GM21367 (cell line): ENCODE measurements at regions not wholly inside any gene's neighbourhood (a gene's known extent, or its start where the extent isn't known, plus 50 kb on each side); places are given as distances from the start of the nearest gene placed in this dataset.

ENCODE experiments used
- ATAC-seq: cut with Tn5 transposase; IDR thresholded peaks from one replicate; pipeline ENCODE4 v1.9.1; 2021; ENCODE audit not compliant: unreplicated experiment

- ATAC-seq: no peak
These were observed 710.6 kb upstream of the TMEM132C start for GRCh38 chr12:127556231-127556886.

- no peak for ATAC-seq
These were observed 708.6 kb upstream of the TMEM132C start for GRCh38 chr12:127558361-127558760.

- no peak for ATAC-seq
These were observed 707.5 kb upstream of the TMEM132C start for GRCh38 chr12:127559349-127560040.

- no peak for ATAC-seq
These were observed 706.9 kb upstream of the TMEM132C start for GRCh38 chr12:127560041-127560478.

- ATAC-seq: no peak
These were observed 704.2 kb upstream of the TMEM132C start for GRCh38 chr12:127562816-127563215.

- no peak for ATAC-seq
These were observed 701.7 kb upstream of the TMEM132C start for GRCh38 chr12:127565241-127565640.

- no peak for ATAC-seq
These were observed 699.4 kb upstream of the TMEM132C start for GRCh38 chr12:127567531-127567930.

- no peak for ATAC-seq
These were observed 696.6 kb upstream of the TMEM132C start for GRCh38 chr12:127570387-127570786.

- no peak for ATAC-seq
These were observed 696.1 kb upstream of the TMEM132C start for GRCh38 chr12:127570793-127571360.

- ATAC-seq: no peak
These were observed 695.4 kb upstream of the TMEM132C start for GRCh38 chr12:127571578-127571977.

- ATAC-seq: no peak
These were observed 687.5 kb upstream of the TMEM132C start for GRCh38 chr12:127579446-127579845.

- ATAC-seq: no peak
These were observed 684.9 kb upstream of the TMEM132C start for GRCh38 chr12:127582074-127582473.

GRCh38 chr12:127583041-127583440, 683.9 kb upstream of the TMEM132C start:
- ATAC-seq: no peak

GRCh38 chr12:127588249-127588648, 678.7 kb upstream of the TMEM132C start:
- ATAC-seq: no peak

GRCh38 chr12:127589541-127589940, 677.4 kb upstream of the TMEM132C start:
- ATAC-seq: no peak

GRCh38 chr12:127590868-127591267, 676.1 kb upstream of the TMEM132C start:
- ATAC-seq: no peak

- no peak for ATAC-seq
These were observed 674.7 kb upstream of the TMEM132C start for GRCh38 chr12:127592245-127592644.

GRCh38 chr12:127594351-127594970, 672.5 kb upstream of the TMEM132C start:
- no peak for ATAC-seq

GRCh38 chr12:127595506-127595905, 671.5 kb upstream of the TMEM132C start:
- no peak for ATAC-seq

- no peak for ATAC-seq
These were observed 670.1 kb upstream of the TMEM132C start for GRCh38 chr12:127596891-127597290.

GRCh38 chr12:127599436-127599835, 667.5 kb upstream of the TMEM132C start:
- no peak for ATAC-seq

GRCh38 chr12:127600211-127600610, 666.8 kb upstream of the TMEM132C start:
- ATAC-seq: no peak
